GM21529 (cell line): ENCODE measurements at regions not wholly inside any gene's neighbourhood (a gene's known extent, or its start where the extent isn't known, plus 50 kb on each side); places are given as distances from the start of the nearest gene placed in this dataset.

ENCODE experiments used
- ATAC-seq: cut with Tn5 transposase; IDR thresholded peaks from one replicate; pipeline ENCODE4 v1.9.1; 2021; ENCODE audit not compliant: unreplicated experiment

- ATAC-seq, result no peak
These were observed 650.5 kb upstream of the SORCS1 start for GRCh38 chr10:107814865-107815487.

DNA sequence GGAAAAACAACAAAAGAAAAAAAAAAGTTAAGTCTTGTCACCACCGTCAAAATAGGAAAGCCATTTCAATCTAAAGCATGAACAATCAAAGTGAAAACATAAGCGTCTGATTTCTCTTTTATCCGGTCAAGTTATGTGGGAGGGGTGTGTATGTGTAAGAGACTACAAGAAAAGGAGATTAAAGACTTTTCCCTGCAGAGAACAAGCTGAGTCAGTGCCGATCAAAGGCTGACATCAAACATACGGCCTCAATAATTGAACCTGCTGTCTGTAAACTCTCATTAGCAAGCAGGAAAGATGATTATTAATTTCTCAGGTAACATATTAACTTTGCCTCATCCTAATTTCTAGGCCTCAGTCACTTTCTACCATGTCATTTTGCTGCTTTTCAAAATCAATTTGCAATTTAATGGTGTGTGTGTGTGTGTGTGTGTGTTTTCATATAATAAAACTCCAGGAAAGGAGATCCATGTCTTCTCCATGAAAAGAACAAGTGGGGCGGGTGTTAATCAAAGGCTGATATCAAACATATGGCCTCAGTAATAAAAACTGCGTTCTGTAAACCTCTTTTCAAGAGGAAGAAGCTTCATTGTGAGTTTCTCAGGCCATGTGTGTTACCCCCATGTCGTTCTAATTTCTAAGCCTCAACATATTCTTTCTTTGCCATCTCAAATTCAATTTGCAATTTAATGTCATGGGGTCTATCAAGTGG is 649.1 kb upstream of the SORCS1 start:
- no peak for ATAC-seq

- ATAC-seq, result no peak
These were observed 645.4 kb upstream of the SORCS1 start for GRCh38 chr10:107809889-107810288.

DNA sequence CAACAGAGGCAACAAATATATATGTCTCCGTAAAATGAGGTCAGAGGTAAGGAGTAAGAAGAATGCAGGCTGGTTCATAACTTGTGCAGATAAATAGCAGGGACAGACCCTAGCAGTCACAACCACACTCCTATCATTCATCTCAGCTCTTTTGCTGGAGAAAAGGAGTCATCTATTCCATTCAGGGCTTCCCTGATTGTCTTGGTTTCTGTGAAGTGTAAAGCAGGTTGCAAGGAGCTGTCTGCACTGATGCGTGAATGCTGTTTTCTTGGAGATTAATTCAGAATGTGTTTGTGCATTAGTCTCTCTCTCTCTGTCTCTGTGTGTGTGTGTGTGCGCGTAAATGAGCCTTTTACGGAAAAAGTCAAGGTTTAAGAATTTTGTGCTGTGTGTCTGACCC is 643.3 kb upstream of the SORCS1 start:
- no peak for ATAC-seq

- no peak for ATAC-seq
These were observed 641.5 kb upstream of the SORCS1 start for GRCh38 chr10:107806026-107806425.

- no peak for ATAC-seq
These were observed 639.0 kb upstream of the SORCS1 start for GRCh38 chr10:107803546-107803945.

GRCh38 chr10:107800061-107800460 is 635.6 kb upstream of the SORCS1 start:
- ATAC-seq, result no peak

GRCh38 chr10:107790271-107790670 is 625.8 kb upstream of the SORCS1 start:
- ATAC-seq, result no peak

GRCh38 chr10:107771066-107771465 is 606.6 kb upstream of the SORCS1 start:
- no peak for ATAC-seq

- ATAC-seq, result no peak
These were observed 602.7 kb upstream of the SORCS1 start for GRCh38 chr10:107767185-107767584.

DNA sequence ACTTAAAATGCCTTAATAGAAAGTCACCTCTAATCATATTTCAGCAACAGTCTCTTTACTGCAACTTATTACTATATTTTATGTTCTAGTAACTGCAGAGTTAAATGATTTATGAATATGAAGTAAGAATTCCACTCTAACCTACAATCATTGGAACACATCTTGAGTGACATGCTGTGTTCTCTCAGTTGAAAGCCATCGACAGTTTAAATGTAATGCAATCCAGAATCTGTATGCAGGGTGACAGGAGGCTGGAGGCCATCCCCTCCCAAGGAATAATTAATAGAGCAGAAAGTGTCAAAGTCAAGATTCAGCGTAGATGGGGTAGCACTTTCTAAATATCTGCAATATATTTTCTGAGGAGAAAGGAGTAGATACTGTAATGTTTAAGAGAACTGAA is 590.3 kb upstream of the SORCS1 start:
- ATAC-seq, result no peak

DNA sequence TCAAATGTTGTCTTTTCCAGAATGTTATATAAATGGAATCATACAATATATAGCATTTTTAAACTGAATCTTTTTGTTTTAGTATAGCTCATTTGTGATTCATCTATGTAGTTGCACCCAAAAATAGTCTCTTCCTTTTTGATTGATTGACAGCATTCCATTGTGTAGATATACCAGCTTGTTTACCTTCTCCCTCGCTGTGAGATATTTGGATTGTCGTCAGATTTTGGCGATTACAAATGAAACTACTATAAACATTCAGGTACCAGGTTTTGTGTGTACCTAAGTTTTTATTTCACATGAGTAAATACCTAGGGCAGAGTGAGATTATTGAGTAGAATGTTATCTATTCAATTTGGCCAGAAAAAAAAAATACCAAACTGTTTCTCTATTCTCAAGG is 584.7 kb upstream of the SORCS1 start:
- ATAC-seq, result no peak

DNA sequence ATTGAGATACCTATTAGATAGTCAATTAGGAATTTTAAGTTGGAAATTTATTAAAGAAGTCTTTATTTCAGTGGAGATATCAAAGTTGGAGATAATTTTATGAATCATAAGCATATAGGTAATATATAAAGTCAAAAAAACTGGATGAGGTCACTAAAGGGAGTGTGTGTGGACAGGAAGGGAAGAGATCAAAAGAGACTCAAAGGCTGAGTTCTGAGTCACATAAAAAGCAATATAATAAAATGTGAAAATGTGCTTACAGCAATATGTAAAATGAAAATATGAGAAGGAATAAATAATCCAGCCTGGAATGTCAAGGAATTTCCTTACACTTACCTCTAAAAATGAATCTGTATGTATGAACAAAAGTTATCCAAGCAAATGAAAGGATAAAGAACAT is 583.3 kb upstream of the SORCS1 start:
- ATAC-seq, result no peak

DNA sequence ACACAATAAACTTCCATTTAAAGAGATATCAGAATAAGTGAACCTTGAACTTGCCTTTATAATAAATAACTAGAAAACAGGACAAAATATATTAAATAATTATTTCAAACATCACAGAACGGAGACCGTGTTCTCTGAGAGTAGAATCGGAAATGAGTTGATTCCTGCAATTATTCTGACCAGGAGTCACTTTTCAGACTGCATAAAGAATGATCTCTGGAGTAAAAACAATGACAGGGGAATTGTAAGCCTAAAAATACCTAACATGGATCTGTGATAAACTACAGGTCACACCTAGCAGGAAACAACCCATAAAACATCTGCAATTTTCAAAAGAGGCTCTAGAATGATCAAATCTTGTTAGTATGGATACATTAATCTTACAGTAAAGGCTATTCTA is 577.5 kb upstream of the SORCS1 start:
- ATAC-seq, result no peak

- no peak for ATAC-seq
These were observed 576.6 kb upstream of the SORCS1 start for GRCh38 chr10:107740962-107741690.

- ATAC-seq, result no peak
These were observed 575.4 kb upstream of the SORCS1 start for GRCh38 chr10:107739951-107740350.

- ATAC-seq, result no peak
These were observed 569.0 kb upstream of the SORCS1 start for GRCh38 chr10:107733328-107734130.

DNA sequence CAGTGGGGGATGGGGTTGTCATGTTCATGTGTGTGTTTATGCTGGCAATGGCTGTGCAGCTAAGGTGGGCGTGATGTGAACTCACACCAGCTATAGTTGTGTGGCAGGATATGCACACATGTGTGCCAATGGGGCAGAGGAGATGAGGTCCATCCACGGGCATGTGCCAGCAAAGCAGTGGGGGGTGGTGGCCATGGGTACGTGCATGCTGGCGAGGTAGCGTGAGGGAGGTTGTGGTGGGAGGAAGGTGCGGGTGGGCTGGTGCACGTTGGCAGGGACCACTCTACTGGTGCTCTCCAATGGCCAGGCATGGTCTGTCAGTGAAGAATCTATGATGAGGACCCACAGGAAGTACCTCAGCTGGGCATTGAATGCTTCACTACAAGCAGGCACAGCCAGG is 567.5 kb upstream of the SORCS1 start:
- no peak for ATAC-seq

DNA sequence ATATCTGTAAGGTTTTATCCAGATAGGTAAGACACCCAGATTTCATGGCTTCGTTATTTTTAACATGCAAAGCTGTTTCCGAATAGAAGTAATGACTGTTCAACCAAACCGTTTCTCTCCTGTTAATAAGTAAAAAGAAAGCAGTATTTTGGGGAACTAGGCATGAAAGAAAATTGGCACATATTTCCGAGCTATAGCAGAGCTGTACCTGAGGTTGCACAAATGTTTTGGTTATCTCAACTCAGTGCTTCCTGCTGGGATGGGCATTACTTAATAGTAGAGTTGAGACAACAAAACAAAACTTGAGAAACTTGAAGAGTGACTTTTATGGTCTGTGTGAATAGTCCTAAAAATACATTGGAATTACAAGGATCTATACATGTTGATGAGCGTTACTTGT is 564.3 kb upstream of the SORCS1 start:
- peak; percentile 68 for ATAC-seq

DNA sequence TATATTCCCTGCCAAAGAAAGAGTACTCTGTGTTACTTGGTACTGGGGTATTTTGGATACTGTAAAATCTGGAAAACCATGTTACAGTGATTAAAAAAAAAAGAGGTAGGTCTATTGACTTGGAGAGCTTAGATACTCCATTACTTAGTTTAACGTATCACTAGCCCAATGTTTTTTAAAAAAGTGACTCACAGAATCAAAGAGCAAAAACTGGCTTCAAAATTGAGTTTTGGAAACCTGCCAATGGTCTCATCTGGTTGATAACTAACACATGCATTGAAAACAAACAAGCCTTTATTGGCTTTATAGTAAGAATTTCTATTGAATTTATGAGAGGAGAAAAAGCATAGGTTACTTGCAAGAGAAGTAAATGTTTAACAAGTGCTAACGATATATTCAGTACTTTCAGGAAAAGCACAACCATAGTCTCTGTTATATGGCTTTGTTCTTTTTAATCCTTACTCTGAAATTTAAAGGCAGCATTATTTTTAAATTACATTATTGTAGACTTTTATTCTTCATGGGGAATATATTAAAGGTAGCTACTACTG is 563.3 kb upstream of the SORCS1 start:
- no peak for ATAC-seq

DNA sequence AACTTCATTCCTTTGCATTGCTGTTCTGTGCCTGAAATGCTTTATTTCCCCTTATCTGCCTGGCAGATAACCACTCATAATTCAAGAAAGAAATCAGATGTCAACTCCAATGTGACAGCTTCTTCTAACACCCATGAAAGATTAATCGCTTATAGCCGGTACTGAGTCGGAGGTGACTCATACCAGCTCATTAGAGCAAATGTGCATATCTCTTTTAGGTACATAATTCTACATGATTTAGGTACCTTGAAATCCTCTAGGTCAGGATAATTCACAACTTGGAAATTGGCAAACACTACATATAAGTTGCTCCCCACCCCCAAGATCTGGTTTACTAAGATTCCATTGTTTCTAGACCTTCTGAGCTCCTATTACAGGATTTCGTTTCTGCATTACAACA is 554.4 kb upstream of the SORCS1 start:
- no peak for ATAC-seq
